Psoas muscle (tissue), 7 donors: ENCODE measurements at regions not wholly inside any gene's neighbourhood (a gene's known extent, or its start where the extent isn't known, plus 50 kb on each side); places are given as distances from the start of the nearest gene placed in this dataset.
A peak's percentile ranks its signal among the peaks of the same experiment; 100 is the strongest.

Source experiments
- ATAC-seq, 4 donors: fragments of 200-7000 bp; cut with Tn5 transposase; one replicate each; pipeline ENCODE4 v1.9.1; 2020; ENCODE audit warnings: moderate library complexity in 3 of 4, mild to moderate bottlenecking in 2 of 4
- DNase-seq, 2 donors: peaks; one replicate each; pipeline ENCODE4 v3.0.0-alpha.2; 2020
- H3K27ac ChIP-seq: fragments of 200-600 bp; one replicate; pipeline ENCODE4 v1.8.0; 2022
- H3K27me3 ChIP-seq, 3 donors: fragments of 200-600 bp in 1 of 3; one replicate each; pipeline versions ENCODE4 v1.6.1 to v1.8.0; 2013 to 2022; ENCODE audit warnings: low read length in 2 of 3, mild to moderate bottlenecking in 2 of 3, moderate library complexity in 1 of 3; ENCODE audit not compliant: insufficient read depth in 3 of 3
- H3K36me3 ChIP-seq, 2 donors: fragments of 200-600 bp in 1 of 2; one replicate each; pipeline versions ENCODE4 v1.6.1 to v1.8.0; 2013 to 2022; ENCODE audit warnings: low read depth in 1 of 2, mild to moderate bottlenecking in 1 of 2, moderate library complexity in 1 of 2; ENCODE audit not compliant: insufficient read depth in 1 of 2
- H3K4me1 ChIP-seq: fragments of 200-600 bp; one replicate; pipeline ENCODE4 v1.8.0; 2022
- H3K4me3 ChIP-seq: fragments of 200-600 bp; one replicate; pipeline ENCODE4 v1.8.0; 2022; ENCODE audit warnings: mild to moderate bottlenecking
- H3K9me3 ChIP-seq: fragments of 200-600 bp; one replicate; pipeline ENCODE4 v1.8.0; 2022
- CTCF ChIP-seq: fragments of 200-600 bp; IDR thresholded peaks from one replicate; pipeline ENCODE4 v1.8.0; 2022; ENCODE audit warnings: antibody characterized with exemption
- WGBS, 3 donors: extraction: QIAGEN DNeasy Blood & Tissue Kit; methylation state at CpG; one replicate each; pipeline versions ENCODE4 v1.1.6 to v1.1.7; 2013; 5-methylcytosine and 5-hydroxymethylcytosine counted together
- intact Hi-C, 2 donors: fragments of 100-400 bp; cut with DNase I; formaldehyde crosslinking; loops; one replicate each; pipeline versions ENCODE4 v1.11.0 to v1.14.2; 2022
- donor health status: healthy with polysubstance abuse.
- donor health status: DM: no; HTN: no; CAD: no; lungs with moderate emphysema.
- donor health status: Bipolar disorder and iron deficiency.
- donor health status: healthy.
- donor health status: DM: yes; HTN: yes; CAD: no.
- donor health status: DM: no; HTN: no; CAD: no.
- donor health status: DM: yes; HTN: yes; CAD: no.

- Histone ChIP-seq H3K36me3 (no peaks in the 10 kb centered on the region), H3K9me3 (peaks cover 3% of the 10 kb centered on the region), H3K4me1 (no peaks in the 10 kb centered on the region), H3K27ac (no peak overlapping the region), H3K27me3 (no peaks in the 10 kb centered on the region), H3K4me3 (no peak overlapping the region)
- TF ChIP-seq CTCF = no peak
- intact Hi-C loops = no loop called here
- ATAC-seq (no peak), DNase-seq (no peak)
- WGBS, 3 donors = 18 to 28% (median 27%) methylated on average over 4 of the region's 4 CpGs
Measured at GRCh38 chr10:63801166-63801565, 280.0 kb downstream of the REEP3 start.

GRCh38 chr10:63806330-63806729, 285.1 kb downstream of the REEP3 start:
- ATAC-seq (no peak), DNase-seq (no peak)
- Histone ChIP-seq H3K27me3 (no peaks in the 10 kb centered on the region), H3K4me1 (no peaks in the 10 kb centered on the region), H3K9me3 (peaks cover 23% of the 10 kb centered on the region), H3K4me3 (no peak overlapping the region), H3K27ac (no peak overlapping the region), H3K36me3 (no peaks in the 10 kb centered on the region)
- intact Hi-C loops = no loop called here
- 22 to 49% (median 33%) methylated on average over 2 of the region's 2 CpGs for WGBS, 3 donors
- no peak for TF ChIP-seq CTCF

- Histone ChIP-seq H3K27me3 (no peaks in the 10 kb centered on the region), H3K4me3 (no peak overlapping the region), H3K4me1 (no peaks in the 10 kb centered on the region), H3K27ac (no peak overlapping the region), H3K36me3 (no peaks in the 10 kb centered on the region), H3K9me3 (peaks cover 7% of the 10 kb centered on the region)
- WGBS, 3 donors = 41 to 88% (median 42%) methylated on average over 1 to 2 of the region's 2 CpGs
- TF ChIP-seq CTCF = no peak
- intact Hi-C loops = loop anchor here in 1 of 2 donors (10.0 kb wide), 1 partner anchor 648 kb away; no protein-coding TSS in a partner anchor
- DNase-seq = no peak
- no peak for ATAC-seq
Measured at GRCh38 chr10:63812501-63812900, 291.3 kb downstream of the REEP3 start.

- DNase-seq (peak; percentile 63 to 75), ATAC-seq (no peak)
- WGBS, 3 donors = 0 to 2% (median 2%) methylated on average over 3 of the region's 3 CpGs
- Histone ChIP-seq H3K27me3 (peaks cover 0 to 1% (median 0%) of the 10 kb centered on the region in 3 donors), H3K4me1 (no peaks in the 10 kb centered on the region), H3K27ac (no peak overlapping the region), H3K36me3 (no peaks in the 10 kb centered on the region), H3K9me3 (peaks cover 10% of the 10 kb centered on the region), H3K4me3 (no peak overlapping the region)
- TF ChIP-seq CTCF = peak; percentile 68
- intact Hi-C loops = loop anchor here in 1 of 2 donors (5.0 to 10.0 kb wide), 2 partner anchors 603 to 655 kb away; no protein-coding TSS in a partner anchor
Measured at GRCh38 chr10:63819753-63820329, 298.6 kb downstream of the REEP3 start.

- DNase-seq (no peak), ATAC-seq (no peak)
- Histone ChIP-seq H3K9me3 (peaks cover 10% of the 10 kb centered on the region), H3K27me3 (peaks cover 0 to 1% (median 0%) of the 10 kb centered on the region in 3 donors), H3K27ac (no peak overlapping the region), H3K4me3 (no peak overlapping the region), H3K4me1 (no peaks in the 10 kb centered on the region), H3K36me3 (no peaks in the 10 kb centered on the region)
- TF ChIP-seq CTCF = no peak
- WGBS, 3 donors = 64 to 71% (median 66%) methylated on average over 5 of the region's 5 CpGs
- intact Hi-C loops = no loop called here
Measured at GRCh38 chr10:63822496-63822895, 301.3 kb downstream of the REEP3 start.
